ENCODE measurements at regions not wholly inside any gene's neighbourhood (a gene's known extent, or its start where the extent isn't known, plus 50 kb on each side); places are given as distances from the start of the nearest gene placed in this dataset.

- no peak for TF ChIP-seq CTCF (IDR thresholded peaks at IDR 0.05; ENCODE audit: low read depth, low read length, missing input control)
- no peak for TF ChIP-seq ATF3 (IDR thresholded peaks at IDR 0.05)
- no peak for TF ChIP-seq MAX (IDR thresholded peaks at IDR 0.05)
- no peak for TF ChIP-seq RAD21 (IDR thresholded peaks at IDR 0.05)
- no peak for TF ChIP-seq YY1 (IDR thresholded peaks at IDR 0.05)
- TF ChIP-seq SP1 (IDR thresholded peaks at IDR 0.05) = no peak
- TF ChIP-seq TAF1 (conservative IDR thresholded peaks at IDR 0.05) = no peak
Measured at GRCh38 chr15:60219866-60220265, 177.9 kb downstream of the ANXA2 start.
